Left lung (tissue), 4 donors: ENCODE measurements at regions not wholly inside any gene's neighbourhood (a gene's known extent, or its start where the extent isn't known, plus 50 kb on each side); places are given as distances from the start of the nearest gene placed in this dataset.

Experiments
- ATAC-seq: fragments of 200-7000 bp; cut with Tn5 transposase; one replicate; pipeline ENCODE4 v1.9.1; 2020; ENCODE audit warnings: moderate library complexity
- DNase-seq, 4 donors: peaks; one replicate each; pipeline ENCODE4 v3.0.0-alpha.2; 2013 to 2020
- H3K27ac ChIP-seq, 2 donors: fragments of 200-600 bp; sonication (generic) in 1 of 2; one replicate each; pipeline versions ENCODE4 v1.5.0 to v1.8.0; 2020 to 2021
- H3K27me3 ChIP-seq, 2 donors: fragments of 200-600 bp; sonication (generic) in 1 of 2; one replicate each; pipeline versions ENCODE4 v1.5.0 to v1.8.0; 2020 to 2021
- H3K36me3 ChIP-seq, 2 donors: fragments of 200-600 bp; sonication (generic) in 1 of 2; one replicate each; pipeline versions ENCODE4 v1.5.0 to v1.8.0; 2020 to 2021
- H3K4me1 ChIP-seq, 2 donors: fragments of 200-600 bp; one replicate each; pipeline ENCODE4 v1.8.0; 2021
- H3K4me3 ChIP-seq, 2 donors: fragments of 200-600 bp; sonication (generic) in 1 of 2; one replicate each; pipeline versions ENCODE4 v1.5.0 to v1.8.0; 2020 to 2021; ENCODE audit warnings: mild to moderate bottlenecking in 1 of 2
- H3K9me3 ChIP-seq, 2 donors: fragments of 200-600 bp; sonication (generic) in 1 of 2; one replicate each; pipeline versions ENCODE4 v1.5.0 to v1.8.0; 2020 to 2021
- CTCF ChIP-seq, 2 donors: fragments of 200-600 bp; sonication (generic) in 1 of 2; IDR thresholded peaks; one replicate each; pipeline versions ENCODE4 v1.5.0 to v1.8.0; 2021; ENCODE audit warnings: antibody characterized with exemption in 2 of 2
- intact Hi-C, 2 donors: fragments of 100-400 bp; cut with DNase I; formaldehyde crosslinking; loops; one replicate each; pipeline versions ENCODE4 v1.11.2 to v1.14.2; 2022
- donor health status: DM: no; HTN: yes; CAD: no.
- donor health status: DM: no; HTN: no; CAD: no.

- no peak for TF ChIP-seq CTCF (IDR thresholded peaks at IDR 0.05)
- ATAC-seq (no peak), DNase-seq (no peak)
- H3K27me3 ChIP-seq: no peaks in the 10 kb centered on the region
- H3K4me1 ChIP-seq: no peaks in the 10 kb centered on the region
- intact Hi-C loops: no loop called here
- H3K27ac ChIP-seq: no peak overlapping the region
- H3K4me3 ChIP-seq: no peak overlapping the region
- H3K9me3 ChIP-seq: no peaks in the 10 kb centered on the region
- H3K36me3 ChIP-seq: no peaks in the 10 kb centered on the region
Measured at GRCh38 chr6:92848901-92849300, 570.5 kb downstream of the EPHA7 start.

- no peak for DNase-seq
- Histone ChIP-seq H3K4me1 (no peaks in the 10 kb centered on the region), H3K27me3 (no peaks in the 10 kb centered on the region), H3K4me3 (no peak overlapping the region), H3K9me3 (no peaks in the 10 kb centered on the region), H3K27ac (no peak overlapping the region), H3K36me3 (no peaks in the 10 kb centered on the region)
- ATAC-seq: no peak
- intact Hi-C loops: no loop called here
- TF ChIP-seq CTCF (IDR thresholded peaks at IDR 0.05): no peak
Measured at GRCh38 chr6:92848459-92848858, 570.9 kb downstream of the EPHA7 start.

- no peak for TF ChIP-seq CTCF (IDR thresholded peaks at IDR 0.05)
- intact Hi-C loops: no loop called here
- H3K36me3 ChIP-seq: no peaks in the 10 kb centered on the region
- H3K9me3 ChIP-seq: no peaks in the 10 kb centered on the region
- no peaks in the 10 kb centered on the region for H3K27me3 ChIP-seq
- DNase-seq (no peak), ATAC-seq (no peak)
- H3K4me3 ChIP-seq: no peak overlapping the region
- H3K4me1 ChIP-seq: no peaks in the 10 kb centered on the region
- no peak overlapping the region for H3K27ac ChIP-seq
Measured at GRCh38 chr6:92847988-92848387, 571.4 kb downstream of the EPHA7 start.

GRCh38 chr6:92840246-92840930 lies 579.0 kb downstream of the EPHA7 start:
- intact Hi-C loops: no loop called here
- H3K4me1 ChIP-seq: no peaks in the 10 kb centered on the region
- ATAC-seq: no peak

GRCh38 chr6:92828788-92829187 lies 590.6 kb downstream of the EPHA7 start:
- ATAC-seq (no peak), DNase-seq (no peak)
- no peaks in the 10 kb centered on the region for H3K27me3 ChIP-seq
- H3K27ac ChIP-seq: no peak overlapping the region
- peaks cover 0 to 9% of the 10 kb centered on the region in 2 donors for H3K9me3 ChIP-seq
- intact Hi-C loops: no loop called here
- H3K36me3 ChIP-seq: no peaks in the 10 kb centered on the region
- TF ChIP-seq CTCF (IDR thresholded peaks at IDR 0.05): no peak
- H3K4me1 ChIP-seq: no peaks in the 10 kb centered on the region
- no peak overlapping the region for H3K4me3 ChIP-seq

More at GRCh38 chr6:92840246-92840930, 579.0 kb downstream of the EPHA7 start:
- Histone ChIP-seq H3K27ac (no peak overlapping the region), H3K4me3 (no peak overlapping the region), H3K27me3 (no peaks in the 10 kb centered on the region), H3K9me3 (no peaks in the 10 kb centered on the region), H3K36me3 (no peaks in the 10 kb centered on the region)
- no peak for DNase-seq
- no peak for TF ChIP-seq CTCF (IDR thresholded peaks at IDR 0.05)
